ENCODE measurements at regions not wholly inside any gene's neighbourhood (a gene's known extent, or its start where the extent isn't known, plus 50 kb on each side); places are given as distances from the start of the nearest gene placed in this dataset.
"Not testable (repeated sequence)": the region's sequence is repeated elsewhere in the genome, so short reads cannot be mapped to it uniquely, and the experiment has no call there.

DNA sequence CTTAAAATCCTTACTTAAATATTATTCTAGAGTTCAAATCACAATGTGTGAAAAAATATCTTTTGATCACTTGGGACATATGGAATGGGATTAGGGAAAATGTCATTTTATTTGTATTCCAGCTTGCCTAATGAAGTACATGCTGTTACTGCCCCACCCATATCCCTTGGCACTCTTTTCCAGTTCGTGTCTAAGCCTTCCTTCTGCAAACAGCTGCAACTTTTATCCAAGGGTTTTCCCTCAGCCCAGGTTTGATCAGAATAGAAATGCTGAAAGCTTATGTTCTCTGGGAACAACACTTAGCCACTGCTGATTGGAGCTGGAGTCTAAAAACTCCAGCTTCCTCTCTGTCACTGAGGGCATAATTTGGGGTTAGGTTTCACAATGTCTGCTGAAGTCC is 214.1 kb upstream of the FAM3C start:
- Histone ChIP-seq H3K4me2 (ENCODE audit: low read length) (no peak overlapping the region), H3K9me3 (replicated peaks; ENCODE audit: low read length) (no peaks in the 10 kb centered on the region), H3K27me3 (ENCODE audit: control insufficient read depth, insufficient read depth, low read length) (no peaks in the 10 kb centered on the region), H3K9ac (ENCODE audit: low read depth, low read length) (no peak overlapping the region), H3K36me3 (ENCODE audit: insufficient read depth, low read length) (no peaks in the 10 kb centered on the region), H3K4me1 (ENCODE audit: control insufficient read depth, insufficient read depth, low read length) (peaks cover 12% of the 10 kb centered on the region), H3K4me3 (ENCODE audit: low read length) (no peak overlapping the region)

DNA sequence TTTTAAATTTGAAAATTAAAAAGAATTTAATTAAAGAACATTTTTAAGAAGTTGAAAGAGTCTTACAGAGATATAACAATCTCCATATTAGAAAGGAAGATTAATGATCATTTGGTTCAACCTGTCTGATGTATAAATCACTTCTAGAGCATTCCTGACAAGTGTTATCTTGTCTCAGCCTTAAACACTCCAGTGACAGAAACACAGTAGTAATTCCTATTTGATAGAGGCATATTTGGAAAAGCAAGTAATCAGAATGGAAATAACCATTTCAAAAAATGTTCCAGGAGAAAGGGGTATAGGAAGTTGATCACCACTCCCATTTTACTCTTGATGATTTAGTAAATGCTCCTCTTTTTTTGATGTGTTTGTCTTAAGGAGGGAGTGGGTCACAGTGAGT is 213.1 kb upstream of the FAM3C start:
- no peaks in the 10 kb centered on the region for H3K27me3 ChIP-seq (ENCODE audit: control insufficient read depth, insufficient read depth, low read length)
- H3K4me3 ChIP-seq (ENCODE audit: low read length), result no peak overlapping the region
- no peak overlapping the region for H3K4me2 ChIP-seq (ENCODE audit: low read length)
- no peaks in the 10 kb centered on the region for H3K36me3 ChIP-seq (ENCODE audit: insufficient read depth, low read length)
- peaks cover 22% of the 10 kb centered on the region for H3K4me1 ChIP-seq (ENCODE audit: control insufficient read depth, insufficient read depth, low read length)
- H3K9me3 ChIP-seq (replicated peaks; ENCODE audit: low read length), result no peaks in the 10 kb centered on the region
- no peak overlapping the region for H3K9ac ChIP-seq (ENCODE audit: low read depth, low read length)

- Histone ChIP-seq H3K9me3 (replicated peaks; ENCODE audit: low read length) (no peaks in the 10 kb centered on the region), H3K9ac (ENCODE audit: low read depth, low read length) (no peak overlapping the region), H3K4me2 (ENCODE audit: low read length) (no peak overlapping the region), H3K4me3 (ENCODE audit: low read length) (no peak overlapping the region), H3K4me1 (ENCODE audit: control insufficient read depth, insufficient read depth, low read length) (peaks cover 26% of the 10 kb centered on the region), H3K36me3 (ENCODE audit: insufficient read depth, low read length) (no peaks in the 10 kb centered on the region), H3K27me3 (ENCODE audit: control insufficient read depth, insufficient read depth, low read length) (no peaks in the 10 kb centered on the region)
Observed at GRCh38 chr7:121608785-121609184, 212.7 kb upstream of the FAM3C start.

GRCh38 chr7:121608183-121608582 is 212.1 kb upstream of the FAM3C start:
- H3K9ac ChIP-seq (ENCODE audit: low read depth, low read length); H3K9me3 ChIP-seq (replicated peaks; ENCODE audit: low read length); H3K4me3 ChIP-seq (ENCODE audit: low read length); H3K4me2 ChIP-seq (ENCODE audit: low read length); H3K36me3 ChIP-seq (ENCODE audit: insufficient read depth, low read length); H3K27me3 ChIP-seq (ENCODE audit: control insufficient read depth, insufficient read depth, low read length): not testable (repeated sequence)
- peaks cover 26% of the 10 kb centered on the region for H3K4me1 ChIP-seq (ENCODE audit: control insufficient read depth, insufficient read depth, low read length)

GRCh38 chr7:121605317-121605680 is 209.2 kb upstream of the FAM3C start:
- Histone ChIP-seq H3K9ac (ENCODE audit: low read depth, low read length) (peak overlapping the region; percentile 42), H3K4me3 (ENCODE audit: low read length) (no peak overlapping the region), H3K4me1 (ENCODE audit: control insufficient read depth, insufficient read depth, low read length) (peaks cover 23% of the 10 kb centered on the region), H3K9me3 (replicated peaks; ENCODE audit: low read length) (no peaks in the 10 kb centered on the region), H3K36me3 (ENCODE audit: insufficient read depth, low read length) (no peaks in the 10 kb centered on the region), H3K4me2 (ENCODE audit: low read length) (peak overlapping the region; percentile 62), H3K27me3 (ENCODE audit: control insufficient read depth, insufficient read depth, low read length) (no peaks in the 10 kb centered on the region)

GRCh38 chr7:121604627-121605316 is 208.7 kb upstream of the FAM3C start:
- Histone ChIP-seq H3K9ac (ENCODE audit: low read depth, low read length) (peak overlapping the region; percentile 42), H3K9me3 (replicated peaks; ENCODE audit: low read length) (no peaks in the 10 kb centered on the region), H3K4me3 (ENCODE audit: low read length) (peak overlapping the region; percentile 30), H3K36me3 (ENCODE audit: insufficient read depth, low read length) (no peaks in the 10 kb centered on the region), H3K27me3 (ENCODE audit: control insufficient read depth, insufficient read depth, low read length) (no peaks in the 10 kb centered on the region), H3K4me2 (ENCODE audit: low read length) (peak overlapping the region; percentile 62), H3K4me1 (ENCODE audit: control insufficient read depth, insufficient read depth, low read length) (peaks cover 22% of the 10 kb centered on the region)

DNA sequence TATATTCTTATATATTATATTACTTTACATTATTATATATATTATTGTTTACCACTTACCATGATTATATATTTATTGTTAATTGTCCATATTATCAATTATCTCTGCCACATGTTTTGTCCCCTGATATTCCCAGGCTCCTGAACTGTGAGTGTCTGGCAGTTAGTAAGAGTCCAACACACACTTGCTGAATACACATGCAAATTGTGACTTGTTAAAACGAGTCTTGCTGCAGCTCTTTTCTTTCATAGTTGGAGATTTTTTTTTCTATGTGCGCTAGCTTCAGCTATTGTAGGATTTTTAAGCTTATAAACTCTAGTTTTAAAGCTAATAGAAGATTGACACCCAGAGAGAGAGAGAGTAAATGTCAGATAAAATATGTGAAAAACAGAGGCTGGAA is 207.8 kb upstream of the FAM3C start:
- H3K9me3 ChIP-seq (replicated peaks; ENCODE audit: low read length), result no peaks in the 10 kb centered on the region
- H3K36me3 ChIP-seq (ENCODE audit: insufficient read depth, low read length), result no peaks in the 10 kb centered on the region
- no peak overlapping the region for H3K9ac ChIP-seq (ENCODE audit: low read depth, low read length)
- H3K27me3 ChIP-seq (ENCODE audit: control insufficient read depth, insufficient read depth, low read length), result no peaks in the 10 kb centered on the region
- H3K4me1 ChIP-seq (ENCODE audit: control insufficient read depth, insufficient read depth, low read length), result peaks cover 22% of the 10 kb centered on the region
- H3K4me2 ChIP-seq (ENCODE audit: low read length), result peak overlapping the region; percentile 62
- no peak overlapping the region for H3K4me3 ChIP-seq (ENCODE audit: low read length)

DNA sequence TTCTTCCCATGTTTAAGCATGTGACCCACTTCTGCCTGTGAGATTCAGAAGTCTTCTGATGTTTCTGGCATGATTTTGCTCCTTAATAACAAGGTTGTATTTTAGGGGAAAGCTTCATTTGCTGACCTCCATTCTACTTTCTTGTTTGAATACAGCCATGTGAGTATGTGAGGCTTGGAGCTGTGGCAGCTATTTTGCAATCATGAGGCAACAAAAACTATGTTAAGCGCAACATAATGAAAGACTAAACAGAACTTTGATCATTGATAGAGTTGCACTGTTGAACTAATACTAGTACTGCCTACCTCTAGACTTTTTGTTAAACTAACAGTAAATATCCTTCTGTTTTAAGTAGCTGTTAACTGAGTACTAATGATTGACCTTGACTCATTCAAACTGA is 203.8 kb upstream of the FAM3C start:
- no peak overlapping the region for H3K9ac ChIP-seq (ENCODE audit: low read depth, low read length)
- H3K36me3 ChIP-seq (ENCODE audit: insufficient read depth, low read length), result no peaks in the 10 kb centered on the region
- H3K4me3 ChIP-seq (ENCODE audit: low read length), result no peak overlapping the region
- no peaks in the 10 kb centered on the region for H3K9me3 ChIP-seq (replicated peaks; ENCODE audit: low read length)
- peaks cover 11% of the 10 kb centered on the region for H3K4me1 ChIP-seq (ENCODE audit: control insufficient read depth, insufficient read depth, low read length)
- no peaks in the 10 kb centered on the region for H3K27me3 ChIP-seq (ENCODE audit: control insufficient read depth, insufficient read depth, low read length)
- no peak overlapping the region for H3K4me2 ChIP-seq (ENCODE audit: low read length)

GRCh38 chr7:121595758-121596696 is 199.9 kb upstream of the FAM3C start:
- Histone ChIP-seq H3K4me2 (ENCODE audit: low read length) (no peak overlapping the region), H3K4me3 (ENCODE audit: low read length) (no peak overlapping the region), H3K27me3 (ENCODE audit: control insufficient read depth, insufficient read depth, low read length) (no peaks in the 10 kb centered on the region), H3K4me1 (ENCODE audit: control insufficient read depth, insufficient read depth, low read length) (no peaks in the 10 kb centered on the region), H3K36me3 (ENCODE audit: insufficient read depth, low read length) (no peaks in the 10 kb centered on the region), H3K9ac (ENCODE audit: low read depth, low read length) (no peak overlapping the region), H3K9me3 (replicated peaks; ENCODE audit: low read length) (no peaks in the 10 kb centered on the region)

DNA sequence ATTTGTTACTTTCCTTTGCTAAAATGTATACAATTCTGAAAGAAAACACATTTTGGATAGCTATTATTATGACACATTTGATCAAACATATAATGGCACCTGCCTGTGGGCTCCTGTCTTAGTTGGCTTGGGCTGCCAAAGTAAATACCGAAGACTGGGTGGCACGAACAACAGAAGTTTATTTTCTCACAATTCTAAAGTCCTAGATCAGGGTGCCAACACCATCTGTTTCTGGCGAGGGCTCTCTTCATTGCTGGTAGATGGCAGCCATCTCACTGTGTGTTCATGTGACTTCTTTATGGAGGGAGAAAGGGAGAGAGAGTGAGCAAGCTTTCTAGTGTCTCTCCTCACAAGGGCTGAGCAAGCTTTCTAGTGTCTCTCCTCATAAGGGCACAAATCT is 195.8 kb upstream of the FAM3C start:
- no peak overlapping the region for H3K9ac ChIP-seq (ENCODE audit: low read depth, low read length)
- H3K9me3 ChIP-seq (replicated peaks; ENCODE audit: low read length), result no peaks in the 10 kb centered on the region
- H3K4me3 ChIP-seq (ENCODE audit: low read length), result no peak overlapping the region
- no peaks in the 10 kb centered on the region for H3K27me3 ChIP-seq (ENCODE audit: control insufficient read depth, insufficient read depth, low read length)
- no peaks in the 10 kb centered on the region for H3K36me3 ChIP-seq (ENCODE audit: insufficient read depth, low read length)
- no peaks in the 10 kb centered on the region for H3K4me1 ChIP-seq (ENCODE audit: control insufficient read depth, insufficient read depth, low read length)
- H3K4me2 ChIP-seq (ENCODE audit: low read length), result no peak overlapping the region

GRCh38 chr7:121587435-121587834 is 191.3 kb upstream of the FAM3C start:
- no peak overlapping the region for H3K4me2 ChIP-seq (ENCODE audit: low read length)
- no peak overlapping the region for H3K4me3 ChIP-seq (ENCODE audit: low read length)
- no peaks in the 10 kb centered on the region for H3K36me3 ChIP-seq (ENCODE audit: insufficient read depth, low read length)
- H3K27me3 ChIP-seq (ENCODE audit: control insufficient read depth, insufficient read depth, low read length), result peaks cover 8% of the 10 kb centered on the region
- H3K4me1 ChIP-seq (ENCODE audit: control insufficient read depth, insufficient read depth, low read length), result no peaks in the 10 kb centered on the region
- H3K9ac ChIP-seq (ENCODE audit: low read depth, low read length), result no peak overlapping the region
- no peaks in the 10 kb centered on the region for H3K9me3 ChIP-seq (replicated peaks; ENCODE audit: low read length)

- H3K27me3 ChIP-seq (ENCODE audit: control insufficient read depth, insufficient read depth, low read length), result peaks cover 8% of the 10 kb centered on the region
- H3K4me3 ChIP-seq (ENCODE audit: low read length), result no peak overlapping the region
- H3K36me3 ChIP-seq (ENCODE audit: insufficient read depth, low read length), result no peaks in the 10 kb centered on the region
- H3K9ac ChIP-seq (ENCODE audit: low read depth, low read length), result no peak overlapping the region
- H3K4me1 ChIP-seq (ENCODE audit: control insufficient read depth, insufficient read depth, low read length), result no peaks in the 10 kb centered on the region
- H3K4me2 ChIP-seq (ENCODE audit: low read length), result no peak overlapping the region
- no peaks in the 10 kb centered on the region for H3K9me3 ChIP-seq (replicated peaks; ENCODE audit: low read length)
Observed at GRCh38 chr7:121582258-121582657, 186.2 kb upstream of the FAM3C start.

Measured in skeletal muscle satellite cell (primary cell).